ENCODE measurements at regions not wholly inside any gene's neighbourhood (a gene's known extent, or its start where the extent isn't known, plus 50 kb on each side); places are given as distances from the start of the nearest gene placed in this dataset.
A peak's percentile ranks its signal among the peaks of the same experiment; 100 is the strongest.

GRCh38 chr7:17396692-17397091 is 98.2 kb downstream of the AHR start:
- Mint-ChIP-seq H3K36me3 (peaks cover 0 to 4% (median 2%) of the 10 kb centered on the region in 3 donors), H3K9me3 (peaks cover 2 to 22% (median 15%) of the 10 kb centered on the region in 5 donors), H3K4me1 (peaks cover 4 to 16% (median 6%) of the 10 kb centered on the region in 3 donors), H3K27me3 (peaks cover 0 to 4% of the 10 kb centered on the region in 2 donors), H3K27ac (no peak overlapping the region), H3K4me3 (no peak overlapping the region)
- DNase-seq = no peak
- ChIA-PET POLR2A (no interaction called here), CTCF (no interaction called here)
- no peaks in the 10 kb centered on the region for H3K27me3 ChIP-seq (ENCODE audit: insufficient read depth, low read length, poor library complexity, severe bottlenecking)
- H3K4me1 ChIP-seq (ENCODE audit: insufficient read depth, low read length) = no peaks in the 10 kb centered on the region
- no peak overlapping the region for H3K4me3 ChIP-seq (ENCODE audit: low read length)
- H3K9me3 ChIP-seq (ENCODE audit: low read length) = no peaks in the 10 kb centered on the region
- H3K36me3 ChIP-seq (ENCODE audit: insufficient read depth, low read length) = no peaks in the 10 kb centered on the region
- H3K27ac ChIP-seq (ENCODE audit: low read depth, low read length) = no peak overlapping the region

- Histone ChIP-seq H3K4me3 (ENCODE audit: low read length) (no peak overlapping the region), H3K27me3 (ENCODE audit: insufficient read depth, low read length, poor library complexity, severe bottlenecking) (no peaks in the 10 kb centered on the region), H3K27ac (ENCODE audit: low read depth, low read length) (no peak overlapping the region), H3K36me3 (ENCODE audit: insufficient read depth, low read length) (no peaks in the 10 kb centered on the region), H3K4me1 (ENCODE audit: insufficient read depth, low read length) (no peaks in the 10 kb centered on the region), H3K9me3 (ENCODE audit: low read length) (no peaks in the 10 kb centered on the region)
- ChIA-PET CTCF (interaction anchor here (1.2 kb wide), 1 partner anchor 11 kb away, joined by 4 read pairs; no protein-coding TSS in a partner anchor), POLR2A (no interaction called here)
- Mint-ChIP-seq H3K27me3 (peaks cover 0 to 4% of the 10 kb centered on the region in 2 donors), H3K27ac (peak overlapping the region in 1 of 8 donors; percentile 22), H3K4me3 (peak overlapping the region; percentile 6 to 79 (median 63)), H3K4me1 (peaks cover 14 to 29% (median 20%) of the 10 kb centered on the region in 3 donors), H3K9me3 (no peaks in the 10 kb centered on the region), H3K36me3 (no peaks in the 10 kb centered on the region)
- DNase-seq = no peak
Observed at GRCh38 chr7:17401791-17402627, 103.6 kb downstream of the AHR start.

GRCh38 chr7:17402628-17403278 is 104.3 kb downstream of the AHR start:
- Mint-ChIP-seq H3K27me3 (peaks cover 0 to 4% of the 10 kb centered on the region in 2 donors), H3K4me3 (peak overlapping the region; percentile 6 to 79 (median 63)), H3K4me1 (peaks cover 14 to 29% (median 20%) of the 10 kb centered on the region in 3 donors), H3K9me3 (no peaks in the 10 kb centered on the region), H3K27ac (peak overlapping the region in 3 of 8 donors; percentile 7 to 46 (median 21)), H3K36me3 (no peaks in the 10 kb centered on the region)
- Histone ChIP-seq H3K27me3 (ENCODE audit: insufficient read depth, low read length, poor library complexity, severe bottlenecking) (no peaks in the 10 kb centered on the region), H3K4me3 (ENCODE audit: low read length) (no peak overlapping the region), H3K4me1 (ENCODE audit: insufficient read depth, low read length) (no peaks in the 10 kb centered on the region), H3K27ac (ENCODE audit: low read depth, low read length) (no peak overlapping the region), H3K36me3 (ENCODE audit: insufficient read depth, low read length) (no peaks in the 10 kb centered on the region), H3K9me3 (ENCODE audit: low read length) (no peaks in the 10 kb centered on the region)
- ChIA-PET CTCF (interaction anchor here (0.9 to 1.2 kb wide), 2 partner anchors 10 to 340 kb away, joined by 4 read pairs; no protein-coding TSS in a partner anchor), POLR2A (no interaction called here)
- no peak for DNase-seq

- Histone ChIP-seq H3K4me3 (ENCODE audit: low read length) (no peak overlapping the region), H3K4me1 (ENCODE audit: insufficient read depth, low read length) (no peaks in the 10 kb centered on the region), H3K27ac (ENCODE audit: low read depth, low read length) (no peak overlapping the region), H3K36me3 (ENCODE audit: insufficient read depth, low read length) (no peaks in the 10 kb centered on the region), H3K27me3 (ENCODE audit: insufficient read depth, low read length, poor library complexity, severe bottlenecking) (no peaks in the 10 kb centered on the region), H3K9me3 (ENCODE audit: low read length) (no peaks in the 10 kb centered on the region)
- ChIA-PET CTCF (no interaction called here), POLR2A (no interaction called here)
- H3K4me1 Mint-ChIP-seq = peaks cover 14 to 29% (median 20%) of the 10 kb centered on the region in 3 donors
- H3K27me3 Mint-ChIP-seq = peaks cover 0 to 4% of the 10 kb centered on the region in 2 donors
- H3K36me3 Mint-ChIP-seq = no peaks in the 10 kb centered on the region
- no peak for DNase-seq
- H3K9me3 Mint-ChIP-seq = no peaks in the 10 kb centered on the region
- no peak overlapping the region for H3K27ac Mint-ChIP-seq
- H3K4me3 Mint-ChIP-seq = no peak overlapping the region
Observed at GRCh38 chr7:17404006-17404405, 105.6 kb downstream of the AHR start.

- peaks cover 14 to 22% (median 20%) of the 10 kb centered on the region in 3 donors for H3K4me1 Mint-ChIP-seq
- H3K9me3 Mint-ChIP-seq = no peaks in the 10 kb centered on the region
- H3K4me3 Mint-ChIP-seq = no peak overlapping the region
- Histone ChIP-seq H3K4me3 (ENCODE audit: low read length) (no peak overlapping the region), H3K4me1 (ENCODE audit: insufficient read depth, low read length) (no peaks in the 10 kb centered on the region), H3K27ac (ENCODE audit: low read depth, low read length) (no peak overlapping the region), H3K9me3 (ENCODE audit: low read length) (no peaks in the 10 kb centered on the region), H3K27me3 (ENCODE audit: insufficient read depth, low read length, poor library complexity, severe bottlenecking) (no peaks in the 10 kb centered on the region), H3K36me3 (ENCODE audit: insufficient read depth, low read length) (no peaks in the 10 kb centered on the region)
- H3K27me3 Mint-ChIP-seq = peaks cover 0 to 4% of the 10 kb centered on the region in 2 donors
- no peaks in the 10 kb centered on the region for H3K36me3 Mint-ChIP-seq
- ChIA-PET POLR2A (no interaction called here), CTCF (no interaction called here)
- no peak overlapping the region for H3K27ac Mint-ChIP-seq
- DNase-seq = no peak
Observed at GRCh38 chr7:17405786-17406185, 107.3 kb downstream of the AHR start.

- Mint-ChIP-seq H3K4me1 (peaks cover 10 to 14% (median 12%) of the 10 kb centered on the region in 3 donors), H3K4me3 (no peak overlapping the region), H3K9me3 (no peaks in the 10 kb centered on the region), H3K36me3 (no peaks in the 10 kb centered on the region), H3K27ac (no peak overlapping the region), H3K27me3 (peaks cover 0 to 4% of the 10 kb centered on the region in 2 donors)
- no peak overlapping the region for H3K27ac ChIP-seq (ENCODE audit: low read depth, low read length)
- POLR2A ChIA-PET = no interaction called here
- H3K27me3 ChIP-seq (ENCODE audit: insufficient read depth, low read length, poor library complexity, severe bottlenecking) = no peaks in the 10 kb centered on the region
- CTCF ChIA-PET = no interaction called here
- H3K9me3 ChIP-seq (ENCODE audit: low read length) = no peaks in the 10 kb centered on the region
- H3K4me3 ChIP-seq (ENCODE audit: low read length) = no peak overlapping the region
- H3K4me1 ChIP-seq (ENCODE audit: insufficient read depth, low read length) = no peaks in the 10 kb centered on the region
- no peak for DNase-seq
- H3K36me3 ChIP-seq (ENCODE audit: insufficient read depth, low read length) = no peaks in the 10 kb centered on the region
Observed at GRCh38 chr7:17406738-17407137, 108.3 kb downstream of the AHR start.

- Histone ChIP-seq H3K36me3 (ENCODE audit: insufficient read depth, low read length) (no peaks in the 10 kb centered on the region), H3K27me3 (ENCODE audit: insufficient read depth, low read length, poor library complexity, severe bottlenecking) (no peaks in the 10 kb centered on the region), H3K4me1 (ENCODE audit: insufficient read depth, low read length) (no peaks in the 10 kb centered on the region), H3K27ac (ENCODE audit: low read depth, low read length) (no peak overlapping the region), H3K4me3 (ENCODE audit: low read length) (no peak overlapping the region), H3K9me3 (ENCODE audit: low read length) (no peaks in the 10 kb centered on the region)
- H3K36me3 Mint-ChIP-seq = no peaks in the 10 kb centered on the region
- H3K4me1 Mint-ChIP-seq = peaks cover 7 to 9% (median 9%) of the 10 kb centered on the region in 3 donors
- H3K27ac Mint-ChIP-seq = no peak overlapping the region
- POLR2A ChIA-PET = no interaction called here
- no peak for DNase-seq
- CTCF ChIA-PET = no interaction called here
- no peaks in the 10 kb centered on the region for H3K9me3 Mint-ChIP-seq
- H3K4me3 Mint-ChIP-seq = no peak overlapping the region
- H3K27me3 Mint-ChIP-seq = peaks cover 0 to 4% of the 10 kb centered on the region in 2 donors
Observed at GRCh38 chr7:17407229-17407628, 108.8 kb downstream of the AHR start.

- H3K36me3 Mint-ChIP-seq = no peaks in the 10 kb centered on the region
- Histone ChIP-seq H3K36me3 (ENCODE audit: insufficient read depth, low read length) (no peaks in the 10 kb centered on the region), H3K4me1 (ENCODE audit: insufficient read depth, low read length) (no peaks in the 10 kb centered on the region), H3K27ac (ENCODE audit: low read depth, low read length) (no peak overlapping the region), H3K4me3 (ENCODE audit: low read length) (no peak overlapping the region), H3K9me3 (ENCODE audit: low read length) (no peaks in the 10 kb centered on the region), H3K27me3 (ENCODE audit: insufficient read depth, low read length, poor library complexity, severe bottlenecking) (no peaks in the 10 kb centered on the region)
- no peak for DNase-seq
- ChIA-PET CTCF (no interaction called here), POLR2A (no interaction called here)
- no peak overlapping the region for H3K27ac Mint-ChIP-seq
- no peaks in the 10 kb centered on the region for H3K9me3 Mint-ChIP-seq
- H3K4me1 Mint-ChIP-seq = no peaks in the 10 kb centered on the region
- H3K27me3 Mint-ChIP-seq = peaks cover 0 to 4% of the 10 kb centered on the region in 2 donors
- H3K4me3 Mint-ChIP-seq = no peak overlapping the region
Observed at GRCh38 chr7:17408245-17408903, 109.9 kb downstream of the AHR start.

Data from CD8-positive, alpha-beta memory T cell (primary cell).